ENCODE measurements at regions not wholly inside any gene's neighbourhood (a gene's known extent, or its start where the extent isn't known, plus 50 kb on each side); places are given as distances from the start of the nearest gene placed in this dataset.

DNA sequence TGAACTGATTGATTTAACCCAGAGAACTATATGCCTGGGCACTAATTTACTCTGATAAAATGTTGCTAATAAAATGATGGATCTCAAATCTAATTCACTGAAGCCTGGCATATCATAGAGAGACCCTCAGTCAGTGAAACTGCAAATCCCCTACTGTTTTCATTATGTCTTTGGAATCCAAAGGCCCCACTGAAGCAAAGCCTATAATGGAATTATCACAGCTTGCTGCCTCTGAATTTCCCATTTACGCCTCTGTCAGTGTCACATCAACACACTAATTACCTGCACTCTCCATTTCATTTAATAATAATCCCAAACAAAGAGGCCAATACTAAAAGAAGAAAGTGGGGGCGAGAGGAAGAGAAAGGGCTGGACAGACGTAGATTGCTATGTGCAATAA lies 470.9 kb downstream of the MBD2 start:
- TF ChIP-seq EP300 (IDR thresholded peaks at IDR 0.05), result no peak
- TF ChIP-seq, protein P1, sequence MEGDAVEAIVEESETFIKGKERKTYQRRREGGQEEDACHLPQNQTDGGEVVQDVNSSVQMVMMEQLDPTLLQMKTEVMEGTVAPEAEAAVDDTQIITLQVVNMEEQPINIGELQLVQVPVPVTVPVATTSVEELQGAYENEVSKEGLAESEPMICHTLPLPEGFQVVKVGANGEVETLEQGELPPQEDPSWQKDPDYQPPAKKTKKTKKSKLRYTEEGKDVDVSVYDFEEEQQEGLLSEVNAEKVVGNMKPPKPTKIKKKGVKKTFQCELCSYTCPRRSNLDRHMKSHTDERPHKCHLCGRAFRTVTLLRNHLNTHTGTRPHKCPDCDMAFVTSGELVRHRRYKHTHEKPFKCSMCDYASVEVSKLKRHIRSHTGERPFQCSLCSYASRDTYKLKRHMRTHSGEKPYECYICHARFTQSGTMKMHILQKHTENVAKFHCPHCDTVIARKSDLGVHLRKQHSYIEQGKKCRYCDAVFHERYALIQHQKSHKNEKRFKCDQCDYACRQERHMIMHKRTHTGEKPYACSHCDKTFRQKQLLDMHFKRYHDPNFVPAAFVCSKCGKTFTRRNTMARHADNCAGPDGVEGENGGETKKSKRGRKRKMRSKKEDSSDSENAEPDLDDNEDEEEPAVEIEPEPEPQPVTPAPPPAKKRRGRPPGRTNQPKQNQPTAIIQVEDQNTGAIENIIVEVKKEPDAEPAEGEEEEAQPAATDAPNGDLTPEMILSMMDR (IDR thresholded peaks at IDR 0.05), result no peak
- no peak for TF ChIP-seq POLR2A (IDR thresholded peaks at IDR 0.05)
- TF ChIP-seq POLR2AphosphoS5 (IDR thresholded peaks at IDR 0.05), result no peak
- Histone ChIP-seq H3K4me3 (no peak overlapping the region), H3K4me1 (peaks cover 0 to 19% (median 4%) of the 10 kb centered on the region in 4 donors), H3K27me3 (no peaks in the 10 kb centered on the region), H3K27ac (peak overlapping the region in 1 of 4 donors; percentile 29), H3K9me3 (no peaks in the 10 kb centered on the region), H3K36me3 (no peaks in the 10 kb centered on the region)
- ATAC-seq (ENCODE audit: low FRiP score in 2 of 2) (no peak), DNase-seq (no peak)
- WGBS, 2 donors, result 76% methylated on average over 3 of the region's 3 CpGs

DNA sequence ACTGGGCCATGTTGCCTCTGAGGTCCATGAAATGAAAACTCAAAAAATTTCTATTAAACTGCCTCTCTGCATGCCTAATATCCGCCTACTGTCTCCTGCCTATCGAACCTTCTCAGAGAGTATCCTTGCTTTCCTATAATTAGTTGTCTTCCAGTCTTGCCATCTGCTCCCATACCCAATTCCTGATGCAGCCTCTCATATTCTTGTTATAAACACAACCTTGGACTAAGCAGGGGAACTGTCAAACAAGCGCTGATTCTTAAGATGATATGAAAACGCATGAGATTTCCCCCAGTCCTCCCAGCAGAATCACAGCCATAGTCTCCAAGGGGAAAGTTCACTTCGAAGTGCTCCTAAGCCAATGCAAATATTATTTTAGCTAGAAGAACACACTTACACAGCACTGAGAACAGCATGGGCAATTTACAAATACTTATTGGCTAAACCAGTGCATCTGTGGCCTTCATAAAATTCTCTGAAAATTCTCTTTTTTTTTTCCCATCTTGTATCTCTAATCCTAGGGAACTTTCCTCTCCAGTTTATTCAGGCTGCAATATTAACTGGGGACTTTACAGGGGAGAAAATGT lies 471.6 kb downstream of the MBD2 start:
- 51 to 54% methylated on average over 5 of the region's 5 CpGs for WGBS, 2 donors
- no peak overlapping the region for H3K4me3 ChIP-seq
- ATAC-seq (ENCODE audit: low FRiP score in 2 of 2) (no peak), DNase-seq (no peak)
- TF ChIP-seq EP300 (IDR thresholded peaks at IDR 0.05) (no peak), POLR2A (IDR thresholded peaks at IDR 0.05) (no peak), POLR2AphosphoS5 (IDR thresholded peaks at IDR 0.05) (no peak)
- TF ChIP-seq, protein P1 (IDR thresholded peaks at IDR 0.05), result no peak
- peaks cover 0 to 19% (median 4%) of the 10 kb centered on the region in 4 donors for H3K4me1 ChIP-seq
- no peaks in the 10 kb centered on the region for H3K36me3 ChIP-seq
- no peaks in the 10 kb centered on the region for H3K27me3 ChIP-seq
- no peaks in the 10 kb centered on the region for H3K9me3 ChIP-seq
- H3K27ac ChIP-seq, result peak overlapping the region in 1 of 4 donors; percentile 29

DNA sequence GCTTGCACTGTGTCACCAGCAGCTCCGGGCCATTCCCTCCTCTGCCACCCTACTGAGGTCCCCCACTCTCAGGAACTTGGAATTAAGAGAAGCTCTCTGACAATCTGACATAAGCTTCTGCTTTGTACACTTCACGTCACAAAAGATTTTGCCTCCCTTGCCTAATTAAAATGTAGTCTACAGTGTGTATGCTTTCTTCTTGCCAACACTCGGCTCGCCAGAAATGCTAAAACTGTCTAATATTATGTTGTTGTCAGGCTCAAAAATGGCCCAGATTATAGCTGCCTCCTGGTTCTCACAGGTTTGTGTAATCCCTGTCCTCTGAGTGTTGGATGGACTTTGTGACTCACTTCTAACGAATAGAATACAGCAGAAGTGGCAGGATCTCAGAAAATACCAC lies 474.7 kb downstream of the MBD2 start:
- 84 to 87% methylated on average over 5 of the region's 5 CpGs for WGBS, 2 donors
- Histone ChIP-seq H3K27ac (no peak overlapping the region), H3K9me3 (no peaks in the 10 kb centered on the region), H3K4me3 (no peak overlapping the region), H3K27me3 (no peaks in the 10 kb centered on the region), H3K36me3 (no peaks in the 10 kb centered on the region), H3K4me1 (peaks cover 0 to 11% (median 0%) of the 10 kb centered on the region in 4 donors)
- TF ChIP-seq, protein P1 (IDR thresholded peaks at IDR 0.05), result no peak
- no peak for TF ChIP-seq EP300 (IDR thresholded peaks at IDR 0.05)
- TF ChIP-seq POLR2AphosphoS5 (IDR thresholded peaks at IDR 0.05), result no peak
- TF ChIP-seq POLR2A (IDR thresholded peaks at IDR 0.05), result no peak
- DNase-seq (no peak), ATAC-seq (ENCODE audit: low FRiP score in 2 of 2) (no peak)

DNA sequence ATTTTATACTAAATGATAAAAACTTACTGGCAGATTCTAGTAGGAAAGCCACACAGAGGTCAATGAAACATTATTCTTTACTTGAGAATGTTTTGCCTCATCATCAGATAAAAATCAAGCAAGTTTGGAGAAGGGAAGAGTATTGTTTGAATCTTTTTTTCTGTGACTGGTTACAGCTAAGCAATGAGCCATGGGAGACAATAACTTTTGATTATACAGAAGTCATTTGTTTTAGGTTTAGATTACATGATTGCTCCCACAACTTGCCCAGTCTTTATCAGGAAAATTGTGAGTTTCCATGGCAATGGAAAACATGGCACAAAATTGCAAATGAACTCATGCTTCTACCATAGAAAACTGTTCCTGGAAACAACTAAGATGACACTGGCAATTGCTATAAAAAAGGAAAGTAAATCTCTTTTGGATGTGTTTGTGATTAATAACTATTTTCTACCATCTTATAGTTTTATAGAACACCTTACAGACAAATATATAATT lies 476.8 kb downstream of the MBD2 start:
- TF ChIP-seq, protein P1 (IDR thresholded peaks at IDR 0.05), result no peak
- TF ChIP-seq POLR2A (IDR thresholded peaks at IDR 0.05) (no peak), EP300 (IDR thresholded peaks at IDR 0.05) (no peak), POLR2AphosphoS5 (IDR thresholded peaks at IDR 0.05) (no peak)
- DNase-seq, result no peak
- H3K4me3 ChIP-seq, result no peak overlapping the region
- H3K27ac ChIP-seq, result no peak overlapping the region
- no peaks in the 10 kb centered on the region for H3K36me3 ChIP-seq
- peaks cover 0 to 4% (median 0%) of the 10 kb centered on the region in 4 donors for H3K4me1 ChIP-seq
- no peaks in the 10 kb centered on the region for H3K27me3 ChIP-seq
- H3K9me3 ChIP-seq, result no peaks in the 10 kb centered on the region
- no peak for ATAC-seq (ENCODE audit: low FRiP score in 2 of 2)

DNA sequence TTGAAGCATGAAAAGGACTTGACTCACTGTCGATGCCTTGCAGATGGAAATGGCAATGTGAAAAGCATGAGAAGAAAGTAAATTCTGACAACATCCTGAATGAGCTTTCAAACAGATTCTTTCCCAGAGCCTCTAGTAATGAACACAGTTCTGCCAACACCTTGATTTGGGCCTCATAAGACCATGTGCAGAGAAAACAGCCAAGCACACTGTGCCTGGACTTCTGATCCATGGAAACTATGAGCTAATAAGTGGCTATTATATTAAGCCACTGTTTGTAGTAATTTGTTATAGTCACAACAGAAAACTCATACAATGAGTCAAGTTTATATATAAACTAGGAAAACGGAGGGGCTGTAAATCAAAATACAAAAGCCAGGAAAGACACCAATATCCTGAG lies 477.3 kb downstream of the MBD2 start:
- Histone ChIP-seq H3K27me3 (no peaks in the 10 kb centered on the region), H3K4me3 (no peak overlapping the region), H3K27ac (no peak overlapping the region), H3K36me3 (no peaks in the 10 kb centered on the region), H3K4me1 (peaks cover 0 to 4% (median 0%) of the 10 kb centered on the region in 4 donors), H3K9me3 (no peaks in the 10 kb centered on the region)
- TF ChIP-seq POLR2AphosphoS5 (IDR thresholded peaks at IDR 0.05) (no peak), EP300 (IDR thresholded peaks at IDR 0.05) (no peak), POLR2A (IDR thresholded peaks at IDR 0.05) (no peak)
- TF ChIP-seq, protein P1 (IDR thresholded peaks at IDR 0.05), result no peak
- no peak for DNase-seq
- no peak for ATAC-seq (ENCODE audit: low FRiP score in 2 of 2)
- 59 to 60% methylated on average over 2 of the region's 2 CpGs for WGBS, 2 donors
